ENCODE measurements at regions not wholly inside any gene's neighbourhood (a gene's known extent, or its start where the extent isn't known, plus 50 kb on each side); places are given as distances from the start of the nearest gene placed in this dataset.
"Not testable (repeated sequence)": the region's sequence is repeated elsewhere in the genome, so short reads cannot be mapped to it uniquely, and the experiment has no call there.

DNA sequence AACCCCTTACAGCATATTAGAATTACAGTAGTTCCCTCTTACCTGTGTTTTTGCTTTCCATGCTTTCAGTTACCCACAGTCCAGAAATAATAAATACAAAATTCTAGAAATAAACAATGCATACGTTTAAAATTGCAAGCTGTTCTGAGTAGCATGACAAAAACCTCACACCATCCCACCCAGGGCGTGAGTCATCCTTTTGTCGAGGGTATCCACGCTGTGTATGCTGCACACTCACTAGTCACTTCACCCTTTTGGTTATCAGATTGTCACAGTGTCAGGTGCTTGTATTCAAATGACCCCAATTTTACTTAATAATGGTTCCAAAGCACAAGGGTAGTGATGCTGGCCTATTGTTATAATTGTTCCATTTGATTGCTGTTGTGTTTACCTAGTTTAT, 72.5 kb upstream of the P3H2 start:
- POLR2A ChIA-PET = no interaction called here
- CTCF ChIA-PET = no interaction called here

DNA sequence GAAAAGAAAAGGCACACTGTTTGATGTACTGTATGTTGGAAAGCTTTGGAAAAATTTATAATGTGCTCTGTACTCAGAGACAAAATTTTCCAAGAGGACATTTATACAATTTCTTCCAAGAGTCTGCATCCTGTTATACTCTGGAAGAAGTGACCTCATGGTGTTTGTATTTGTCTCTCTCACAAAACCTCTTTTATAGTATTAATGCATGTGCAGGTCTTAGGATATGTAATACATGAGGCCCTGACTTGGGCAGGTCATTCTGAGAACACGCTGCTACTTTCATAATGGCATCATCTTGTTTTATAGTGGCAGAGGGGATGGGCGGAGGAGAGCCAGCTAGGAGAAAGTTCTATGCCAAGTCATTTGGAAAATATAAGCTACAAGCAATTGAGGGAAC, 72.0 kb upstream of the P3H2 start:
- ChIA-PET POLR2A (no interaction called here), CTCF (no interaction called here)

DNA sequence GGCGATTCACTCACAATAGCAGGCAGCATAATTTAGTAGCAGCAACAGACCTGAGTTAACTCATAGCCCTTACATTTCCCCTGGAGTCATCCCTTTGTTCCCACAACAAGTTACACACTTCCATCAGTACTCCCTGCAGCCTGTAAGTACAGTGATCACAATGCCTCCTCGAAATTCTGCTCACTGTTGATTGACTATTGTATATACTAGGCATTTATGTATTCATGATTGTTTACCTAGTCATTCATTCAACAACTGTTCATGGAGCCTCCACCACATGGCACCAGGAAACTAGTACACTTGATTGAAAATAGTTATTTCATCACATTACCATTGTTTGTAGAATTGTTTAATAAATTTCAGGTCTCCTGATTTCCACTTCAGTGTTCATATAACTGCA, 71.4 kb upstream of the P3H2 start:
- CTCF ChIA-PET = no interaction called here
- POLR2A ChIA-PET = no interaction called here

DNA sequence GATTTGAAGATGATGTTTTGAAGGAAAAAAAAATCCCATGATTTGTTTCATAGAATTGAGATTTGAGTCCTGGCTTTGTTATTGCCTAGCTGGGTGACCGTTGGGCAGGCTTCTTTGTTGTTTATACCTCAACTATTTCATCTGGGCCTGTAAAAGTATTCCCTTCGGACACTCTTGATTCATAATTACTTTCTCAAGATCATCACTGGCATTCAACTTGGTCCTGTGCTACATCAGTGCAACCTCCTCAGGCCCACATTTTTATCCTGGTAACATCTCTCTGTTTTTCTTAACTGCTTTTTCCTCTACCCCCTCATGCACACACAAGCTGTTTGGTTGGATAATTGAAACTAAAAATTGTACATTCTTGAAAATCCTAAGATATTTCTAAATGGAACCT, 67.5 kb upstream of the P3H2 start:
- ChIA-PET POLR2A (no interaction called here), CTCF (interaction anchor here (0.6 kb wide), 1 partner anchor 177 kb away, joined by 3 read pairs; no protein-coding TSS in a partner anchor)

DNA sequence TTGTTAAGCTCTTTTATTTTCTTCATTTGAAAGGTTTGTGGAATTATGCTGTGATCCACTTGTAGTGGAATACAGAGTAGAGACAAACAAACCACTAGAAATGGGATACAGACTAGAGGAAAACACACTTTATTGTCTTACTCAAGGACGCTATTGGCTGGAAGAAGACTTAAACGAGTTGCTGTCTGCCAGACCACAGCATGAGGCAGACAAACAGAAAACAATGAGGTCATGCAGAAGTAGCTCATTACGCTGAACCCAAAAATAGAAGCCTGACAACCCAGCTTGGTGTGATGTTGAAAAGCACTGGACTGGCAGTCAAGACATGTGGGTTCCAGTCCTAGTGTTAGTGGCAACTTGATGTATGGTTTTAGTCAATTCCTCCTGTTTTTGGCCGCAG, 62.4 kb upstream of the P3H2 start:
- ChIA-PET POLR2A (no interaction called here), CTCF (no interaction called here)

DNA sequence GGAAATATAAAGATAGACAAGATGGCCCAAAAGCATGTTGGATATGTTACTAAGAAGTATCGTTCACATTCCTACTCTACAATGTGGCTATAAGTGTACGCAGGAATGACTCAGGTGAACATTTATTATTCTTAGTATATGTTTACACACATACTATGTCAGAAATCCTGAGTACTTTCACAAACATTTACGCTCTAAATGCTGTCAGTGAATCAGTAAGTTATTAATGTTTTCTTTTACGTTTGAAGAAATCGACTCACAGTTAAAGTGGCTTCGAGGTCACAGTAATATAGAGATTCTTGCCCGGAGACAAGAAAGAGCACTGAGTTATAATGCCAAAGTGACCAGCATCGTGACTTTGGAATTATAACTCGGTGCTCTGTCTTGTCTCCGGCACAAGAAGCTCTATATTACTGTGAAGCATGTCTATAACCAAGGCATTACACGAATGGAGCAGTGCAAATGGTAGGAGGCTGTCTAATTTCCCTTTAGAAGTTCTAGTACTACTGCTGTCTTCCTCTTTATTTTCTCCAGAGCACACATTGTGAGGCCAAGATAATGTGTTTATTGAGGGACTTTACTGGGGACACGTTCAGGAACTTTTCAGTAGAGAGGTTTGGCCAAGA, 61.8 kb upstream of the P3H2 start:
- CTCF ChIA-PET = no interaction called here
- POLR2A ChIA-PET = no interaction called here

DNA sequence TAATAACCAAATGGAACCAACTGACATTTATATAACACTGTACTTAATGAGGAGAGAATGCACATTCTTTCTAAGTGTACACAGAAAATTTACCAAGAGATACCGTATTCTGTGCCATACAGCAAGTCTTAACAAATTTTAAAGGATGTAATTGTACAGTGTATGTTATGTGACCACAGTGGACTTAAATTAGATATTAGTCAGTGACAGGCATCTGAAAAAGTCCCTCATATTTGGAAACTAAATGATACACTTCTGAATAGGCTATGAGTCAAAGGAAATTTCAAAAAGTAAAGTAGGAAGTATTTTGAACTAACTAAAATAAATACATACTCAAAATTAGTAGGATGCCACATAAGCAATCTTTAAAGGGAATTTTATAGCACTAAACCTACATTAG, 59.6 kb upstream of the P3H2 start:
- POLR2A ChIA-PET = no interaction called here
- CTCF ChIA-PET = no interaction called here

DNA sequence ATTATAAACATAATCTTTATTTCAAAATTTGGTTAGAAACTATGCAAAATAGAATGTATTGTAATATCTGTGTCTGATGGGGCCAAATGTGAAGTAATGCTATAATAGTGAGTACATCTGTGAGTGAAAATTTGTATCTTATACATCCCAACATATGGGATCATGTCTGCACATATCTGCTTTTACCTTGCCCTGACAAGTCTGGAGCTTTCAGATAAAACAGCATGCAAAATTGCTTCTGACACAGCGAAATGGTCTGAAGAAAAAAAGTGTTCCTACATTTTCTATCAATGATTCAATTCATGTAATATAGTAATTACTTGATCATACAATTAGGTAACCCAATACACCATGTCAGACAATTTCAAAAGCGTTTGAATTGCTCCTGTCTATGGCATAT, 58.1 kb upstream of the P3H2 start:
- POLR2A ChIA-PET = no interaction called here
- CTCF ChIA-PET = interaction anchor here (0.6 kb wide), 1 partner anchor 140 kb away, joined by 5 read pairs; no protein-coding TSS in a partner anchor

DNA sequence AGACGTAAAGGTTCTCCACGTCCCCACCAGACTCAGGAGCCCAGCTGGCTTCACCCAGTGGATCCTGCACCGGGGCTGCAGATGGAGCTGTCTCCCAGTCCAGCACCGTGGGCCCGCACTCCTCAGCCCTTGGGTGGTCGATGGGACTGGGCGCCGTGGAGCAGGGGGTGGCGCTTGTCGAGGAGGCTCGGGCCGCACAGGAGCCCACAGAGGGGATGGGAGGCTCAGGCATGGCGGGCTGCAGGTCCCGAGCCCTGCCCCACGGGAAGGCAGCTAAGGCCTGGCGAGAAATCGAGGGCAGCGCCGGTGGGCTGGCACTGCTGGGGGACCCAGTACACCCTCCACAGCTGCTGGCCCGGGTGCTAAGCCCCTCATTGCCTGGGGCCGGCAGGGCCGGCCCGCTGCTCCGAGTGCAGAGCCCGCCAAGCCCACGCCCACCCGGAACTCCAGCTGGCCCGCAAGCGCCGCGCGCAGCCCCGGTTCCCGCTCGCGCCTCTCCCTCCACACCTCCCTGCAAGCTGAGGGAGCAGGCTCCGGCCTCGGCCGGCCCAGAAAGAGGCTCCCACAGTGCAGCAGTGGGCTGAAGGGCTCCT, 56.3 kb upstream of the P3H2 start:
- POLR2A ChIA-PET, CTCF ChIA-PET: not testable (repeated sequence)

DNA sequence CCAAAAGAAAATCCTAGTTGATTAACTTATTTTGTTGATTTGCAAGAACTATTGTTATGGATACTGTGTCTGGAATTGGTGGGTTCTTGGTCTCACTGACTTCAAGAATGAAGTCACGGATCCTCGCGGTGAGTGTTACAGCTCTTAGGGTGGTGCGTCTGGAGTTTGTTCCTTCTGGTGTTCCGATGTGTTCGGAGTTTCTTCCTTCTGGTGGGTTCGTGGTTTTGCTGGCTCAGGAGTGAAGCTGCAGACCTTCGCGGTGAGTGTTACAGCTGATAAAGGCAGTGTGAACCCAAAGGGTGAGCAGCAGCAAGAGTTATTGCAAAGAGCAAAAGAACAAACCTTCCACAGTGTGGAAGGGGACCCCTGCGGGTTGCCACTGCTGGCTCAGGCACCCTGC, 55.4 kb upstream of the P3H2 start:
- POLR2A ChIA-PET, CTCF ChIA-PET: not testable (repeated sequence)

DNA sequence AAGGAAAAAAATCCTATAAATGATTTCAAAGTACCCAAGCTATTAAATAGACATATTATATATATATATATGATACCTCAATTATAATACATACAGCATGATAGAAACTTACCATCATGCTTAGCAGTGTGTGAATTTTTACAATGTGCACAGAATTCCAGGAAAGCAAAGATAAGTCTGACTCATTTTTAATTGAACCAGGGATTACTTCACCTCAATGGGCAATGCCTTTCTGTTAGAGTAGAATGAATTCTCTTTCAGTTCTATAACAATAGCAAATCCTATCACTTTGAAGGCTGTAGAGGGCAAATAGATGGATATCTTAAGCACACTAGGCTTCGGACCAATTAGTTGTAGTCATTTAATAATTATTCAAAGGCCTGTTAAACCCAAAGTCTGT, 54.8 kb upstream of the P3H2 start:
- POLR2A ChIA-PET = no interaction called here
- CTCF ChIA-PET = no interaction called here

DNA sequence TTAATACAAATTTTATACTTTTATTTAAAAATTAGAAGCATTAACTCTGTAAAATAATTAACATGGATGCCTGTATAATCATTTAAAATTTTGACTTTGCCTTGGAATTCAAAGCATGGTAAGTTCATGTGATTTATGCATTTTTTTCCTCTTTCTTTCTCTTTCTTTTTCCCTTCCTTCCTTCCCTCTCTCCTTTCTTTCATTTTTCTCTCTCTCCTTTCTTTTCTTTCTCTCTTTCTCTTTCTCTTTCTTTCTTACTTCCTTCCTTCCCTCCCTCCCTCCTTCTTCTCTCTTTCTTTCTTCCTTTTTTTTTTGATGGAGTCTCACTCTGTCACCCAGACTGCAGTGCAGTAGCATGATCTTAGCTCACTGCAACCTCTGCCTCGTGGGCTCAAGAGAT, 53.8 kb upstream of the P3H2 start:
- ChIA-PET CTCF (no interaction called here), POLR2A (no interaction called here)

DNA sequence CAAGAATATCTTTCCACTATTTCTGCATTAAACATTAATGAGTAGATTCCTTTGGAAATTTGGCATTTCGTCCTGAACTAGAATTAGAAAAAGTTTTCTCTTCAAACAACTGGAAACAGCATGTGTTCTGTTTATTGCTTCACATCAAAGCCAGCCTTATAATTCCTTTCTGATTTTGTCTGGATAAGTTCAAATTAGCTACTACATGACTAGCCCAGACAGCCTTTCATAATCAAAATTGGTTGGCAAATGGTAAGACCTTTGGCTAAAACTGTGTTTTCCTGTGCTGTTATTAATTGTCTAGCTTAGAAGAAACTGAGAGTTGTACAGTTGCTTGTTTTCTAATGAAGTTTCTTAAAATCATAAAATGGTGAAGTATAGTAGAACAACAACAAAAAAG, 52.7 kb upstream of the P3H2 start:
- ChIA-PET POLR2A (no interaction called here), CTCF (no interaction called here)

DNA sequence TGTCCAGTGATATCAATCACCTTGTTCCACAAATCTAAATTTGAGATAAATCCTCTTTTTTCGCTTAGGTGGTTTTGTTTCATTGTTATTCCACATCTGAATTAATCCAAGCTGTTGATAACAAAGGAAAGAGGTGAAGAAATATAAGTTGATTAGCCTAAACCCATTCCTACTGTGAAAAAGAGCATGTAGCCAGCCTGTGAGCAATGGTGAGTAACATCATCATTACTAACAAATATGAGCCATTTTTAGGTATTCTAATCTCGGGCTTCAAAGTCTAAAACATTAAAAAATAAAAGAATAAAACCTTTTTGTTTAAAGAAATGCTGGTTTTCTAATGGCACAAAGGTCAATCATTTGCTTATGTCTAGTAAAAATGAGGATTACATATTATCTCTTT, 52.1 kb upstream of the P3H2 start:
- POLR2A ChIA-PET = no interaction called here
- CTCF ChIA-PET = no interaction called here

Measured in activated CD8-positive, alpha-beta memory T cell treated with anti-CD3 and anti-CD28 coated beads for 36 hours (primary cell).